Effector memory CD8-positive, alpha-beta T cell (primary cell): ENCODE measurements at regions not wholly inside any gene's neighbourhood (a gene's known extent, or its start where the extent isn't known, plus 50 kb on each side); places are given as distances from the start of the nearest gene placed in this dataset.

Source experiments
- ATAC-seq: fragments of 150-1000 bp; cut with Tn5 transposase; replicated peaks from 2 replicates; pipeline ENCODE4 v1.10.0; 2021; ENCODE audit warnings: mild to moderate bottlenecking, moderate library complexity
- DNase-seq, 3 experiments: peaks; one replicate each; pipeline ENCODE4 v3.0.0; 2021
- H3K27ac Mint-ChIP-seq, 2 donors: one replicate each; pipeline ENCODE4 v1.8.0; 2022; ENCODE audit warnings: mild to moderate bottlenecking in 2 of 2, mixed read lengths in 2 of 2, moderate library complexity in 2 of 2
- H3K27me3 Mint-ChIP-seq, 2 donors: one replicate each; pipeline ENCODE4 v1.8.0; 2022; ENCODE audit warnings: mixed read lengths in 2 of 2
- H3K36me3 Mint-ChIP-seq: one replicate; pipeline ENCODE4 v1.8.0; 2022; ENCODE audit warnings: mild to moderate bottlenecking, moderate library complexity, mixed read lengths; ENCODE audit not compliant: insufficient read depth
- H3K4me1 Mint-ChIP-seq, 2 donors: one replicate each; pipeline ENCODE4 v1.8.0; 2022; ENCODE audit warnings: low read depth in 2 of 2, mixed read lengths in 2 of 2
- H3K4me3 Mint-ChIP-seq, 2 donors: one replicate each; pipeline ENCODE4 v1.8.0; 2022; ENCODE audit warnings: mild to moderate bottlenecking in 2 of 2, mixed read lengths in 2 of 2, moderate library complexity in 2 of 2
- H3K9me3 Mint-ChIP-seq, 2 donors: one replicate each; pipeline ENCODE4 v1.8.0; 2022; ENCODE audit warnings: mixed read lengths in 2 of 2

- H3K27ac Mint-ChIP-seq: no peak overlapping the region
- no peaks in the 10 kb centered on the region for H3K36me3 Mint-ChIP-seq
- ATAC-seq (no peak), DNase-seq (no peak)
- no peaks in the 10 kb centered on the region for H3K9me3 Mint-ChIP-seq
- H3K27me3 Mint-ChIP-seq: peaks cover 4 to 10% of the 10 kb centered on the region in 2 donors
- H3K4me3 Mint-ChIP-seq: no peak overlapping the region
- peaks cover 2 to 12% of the 10 kb centered on the region in 2 donors for H3K4me1 Mint-ChIP-seq
Observed at GRCh38 chr18:75127143-75128021, 81.6 kb downstream of the PTGR3 start.

GRCh38 chr18:75125382-75126331 lies 83.3 kb downstream of the PTGR3 start:
- peak overlapping the region in 1 of 2 donors; percentile 63 for H3K27ac Mint-ChIP-seq
- H3K36me3 Mint-ChIP-seq: no peaks in the 10 kb centered on the region
- H3K4me1 Mint-ChIP-seq: peaks cover 2 to 12% of the 10 kb centered on the region in 2 donors
- ATAC-seq (no peak), DNase-seq (no peak)
- H3K4me3 Mint-ChIP-seq: no peak overlapping the region
- H3K9me3 Mint-ChIP-seq: no peaks in the 10 kb centered on the region
- peaks cover 4 to 11% of the 10 kb centered on the region in 2 donors for H3K27me3 Mint-ChIP-seq

- Mint-ChIP-seq H3K4me1 (peaks cover 5 to 17% of the 10 kb centered on the region in 2 donors), H3K27me3 (peaks cover 9 to 18% of the 10 kb centered on the region in 2 donors), H3K9me3 (no peaks in the 10 kb centered on the region), H3K4me3 (no peak overlapping the region), H3K27ac (no peak overlapping the region), H3K36me3 (no peaks in the 10 kb centered on the region)
- ATAC-seq (no peak), DNase-seq (no peak)
Observed at GRCh38 chr18:75124991-75125381, 84.0 kb downstream of the PTGR3 start.

DNA sequence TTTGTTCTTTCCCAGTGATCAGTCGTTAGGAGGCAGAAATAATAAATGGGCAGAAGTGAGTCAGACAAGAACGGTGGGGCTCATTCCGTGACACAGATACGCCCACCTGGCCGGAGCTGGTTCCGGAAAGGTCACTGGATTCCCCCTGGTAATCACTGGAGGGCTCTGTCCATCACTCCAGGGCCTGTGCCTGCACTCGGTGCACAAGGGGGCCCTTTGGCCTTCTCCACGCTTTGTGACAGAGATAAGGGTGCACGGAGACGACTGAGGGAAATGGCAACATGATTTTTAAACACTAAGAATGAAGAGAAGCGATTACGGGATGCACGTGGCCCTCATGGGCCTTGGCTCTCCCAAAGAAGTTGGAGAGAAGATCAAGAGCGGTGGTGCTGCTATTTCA lies 84.4 kb downstream of the PTGR3 start:
- DNase-seq: no peak
- no peak overlapping the region for H3K27ac Mint-ChIP-seq
- no peaks in the 10 kb centered on the region for H3K9me3 Mint-ChIP-seq
- peaks cover 5 to 17% of the 10 kb centered on the region in 2 donors for H3K4me1 Mint-ChIP-seq
- peaks cover 9 to 23% of the 10 kb centered on the region in 2 donors for H3K27me3 Mint-ChIP-seq
- no peaks in the 10 kb centered on the region for H3K36me3 Mint-ChIP-seq
- no peak for ATAC-seq
- no peak overlapping the region for H3K4me3 Mint-ChIP-seq

DNA sequence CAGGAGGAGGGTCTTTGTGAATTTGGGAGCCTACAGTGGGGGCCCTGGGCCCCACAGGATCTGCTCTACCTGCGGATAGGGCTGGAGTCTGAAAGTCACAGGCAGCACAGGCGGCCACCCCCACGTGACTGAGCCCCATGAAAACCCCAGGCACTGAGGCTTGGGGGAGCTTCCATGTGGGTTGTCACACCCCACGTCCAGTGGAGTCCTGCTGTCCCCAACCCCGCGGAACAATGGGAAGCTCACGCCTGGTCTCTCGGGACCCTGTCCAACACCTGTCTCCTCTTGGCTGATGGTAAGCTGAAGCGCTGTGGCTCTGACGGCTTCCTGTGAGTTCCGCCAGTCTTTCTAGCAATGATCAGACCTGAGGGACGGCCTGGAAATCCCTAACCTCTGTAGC lies 85.8 kb downstream of the PTGR3 start:
- H3K4me3 Mint-ChIP-seq: no peak overlapping the region
- DNase-seq: no peak
- peaks cover 5 to 17% of the 10 kb centered on the region in 2 donors for H3K4me1 Mint-ChIP-seq
- ATAC-seq: no peak
- no peaks in the 10 kb centered on the region for H3K9me3 Mint-ChIP-seq
- peaks cover 9 to 28% of the 10 kb centered on the region in 2 donors for H3K27me3 Mint-ChIP-seq
- peak overlapping the region in 1 of 2 donors; percentile 19 for H3K27ac Mint-ChIP-seq
- H3K36me3 Mint-ChIP-seq: no peaks in the 10 kb centered on the region

GRCh38 chr18:75122334-75122958 lies 86.5 kb downstream of the PTGR3 start:
- H3K27me3 Mint-ChIP-seq: peaks cover 9 to 28% of the 10 kb centered on the region in 2 donors
- H3K36me3 Mint-ChIP-seq: no peaks in the 10 kb centered on the region
- no peaks in the 10 kb centered on the region for H3K9me3 Mint-ChIP-seq
- DNase-seq: no peak
- H3K4me1 Mint-ChIP-seq: peaks cover 5 to 17% of the 10 kb centered on the region in 2 donors
- ATAC-seq: no peak
- H3K4me3 Mint-ChIP-seq: no peak overlapping the region
- H3K27ac Mint-ChIP-seq: no peak overlapping the region

GRCh38 chr18:75121266-75121665 lies 87.7 kb downstream of the PTGR3 start:
- Mint-ChIP-seq H3K27ac (no peak overlapping the region), H3K27me3 (peaks cover 10 to 30% of the 10 kb centered on the region in 2 donors), H3K4me1 (peaks cover 5 to 8% of the 10 kb centered on the region in 2 donors), H3K36me3 (no peaks in the 10 kb centered on the region), H3K9me3 (no peaks in the 10 kb centered on the region), H3K4me3 (no peak overlapping the region)
- DNase-seq (no peak), ATAC-seq (no peak)

DNA sequence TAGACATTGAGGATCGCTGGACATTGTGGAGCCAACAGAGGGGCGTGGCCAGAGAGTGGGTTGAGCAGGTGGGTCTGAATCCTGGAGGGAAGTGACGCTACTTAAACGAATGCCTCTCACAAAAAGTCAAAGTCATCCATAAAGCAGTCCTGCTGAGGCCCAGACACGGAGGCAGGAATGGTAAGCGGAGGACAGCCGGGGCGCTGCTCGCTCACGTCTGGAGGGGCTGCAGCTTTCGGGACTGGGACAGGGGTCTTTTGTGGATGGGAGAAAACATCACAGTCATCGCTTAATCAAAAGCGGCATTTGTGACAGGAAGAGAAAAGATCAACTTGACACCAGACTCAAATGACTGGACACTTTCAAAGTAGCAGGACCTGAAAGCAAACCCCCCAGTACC lies 88.4 kb downstream of the PTGR3 start:
- Mint-ChIP-seq H3K27ac (no peak overlapping the region), H3K27me3 (peaks cover 16 to 37% of the 10 kb centered on the region in 2 donors), H3K4me3 (no peak overlapping the region), H3K4me1 (peaks cover 4 to 5% of the 10 kb centered on the region in 2 donors), H3K36me3 (no peaks in the 10 kb centered on the region), H3K9me3 (no peaks in the 10 kb centered on the region)
- no peak for ATAC-seq
- DNase-seq: no peak

GRCh38 chr18:75116809-75117208 lies 92.1 kb downstream of the PTGR3 start:
- ATAC-seq (no peak), DNase-seq (no peak)

GRCh38 chr18:75116165-75116564 lies 92.8 kb downstream of the PTGR3 start:
- Mint-ChIP-seq H3K27ac (no peak overlapping the region), H3K27me3 (peaks cover 12 to 45% of the 10 kb centered on the region in 2 donors), H3K36me3 (no peaks in the 10 kb centered on the region), H3K4me3 (no peak overlapping the region), H3K4me1 (peaks cover 4 to 8% of the 10 kb centered on the region in 2 donors), H3K9me3 (no peaks in the 10 kb centered on the region)
- DNase-seq (no peak), ATAC-seq (no peak)

More at GRCh38 chr18:75116809-75117208, 92.1 kb downstream of the PTGR3 start:
- Mint-ChIP-seq H3K36me3 (no peaks in the 10 kb centered on the region), H3K4me1 (peaks cover 4 to 8% of the 10 kb centered on the region in 2 donors), H3K9me3 (no peaks in the 10 kb centered on the region), H3K4me3 (no peak overlapping the region), H3K27ac (no peak overlapping the region), H3K27me3 (peaks cover 12 to 45% of the 10 kb centered on the region in 2 donors)

DNA sequence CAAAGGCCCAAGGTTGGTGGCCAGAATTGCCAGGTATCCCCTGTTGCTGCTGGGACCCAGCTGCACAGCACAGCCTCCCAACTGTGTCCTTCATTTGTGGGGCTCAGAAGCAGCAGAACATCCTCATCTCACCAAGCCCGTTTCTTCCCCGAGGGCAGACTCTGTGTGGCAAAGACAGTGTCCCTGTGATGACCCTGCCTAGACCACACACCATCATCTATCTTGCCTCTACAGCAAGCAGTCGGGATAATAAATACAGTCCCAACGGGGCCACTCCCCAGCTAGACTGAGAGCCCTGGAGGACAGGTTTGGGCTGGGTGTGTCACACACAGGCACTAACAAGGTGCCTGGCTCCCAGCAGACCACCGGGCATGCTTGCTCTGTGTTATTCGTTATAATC lies 93.4 kb downstream of the PTGR3 start:
- Mint-ChIP-seq H3K27me3 (peaks cover 11 to 41% of the 10 kb centered on the region in 2 donors), H3K36me3 (no peaks in the 10 kb centered on the region), H3K4me3 (no peak overlapping the region), H3K27ac (no peak overlapping the region), H3K4me1 (peaks cover 3 to 8% of the 10 kb centered on the region in 2 donors), H3K9me3 (no peaks in the 10 kb centered on the region)
- no peak for DNase-seq
- ATAC-seq: no peak
